Thoracic aorta (tissue), 2 donors: ENCODE measurements at regions not wholly inside any gene's neighbourhood (a gene's known extent, or its start where the extent isn't known, plus 50 kb on each side); places are given as distances from the start of the nearest gene placed in this dataset.

Experiments used
- ATAC-seq: fragments of 150-250 bp; one replicate; pipeline ENCODE4 v1.8.0; 2017; ENCODE audit warnings: low read depth; ENCODE audit not compliant: insufficient number of reproducible peaks, low FRiP score
- DNase-seq: peaks from one replicate; pipeline ENCODE4 v3.0.0-alpha.2; 2020; ENCODE audit warnings: low spot score
- H3K27ac ChIP-seq, 2 donors: fragments of 200-600 bp; sonication (generic); 1 replicate in 1 of 2; 2 replicates in 1 of 2; pipeline ENCODE4 v1.5.1; 2016; ENCODE audit warnings: mild to moderate bottlenecking in 2 of 2, moderate library complexity in 2 of 2
- H3K27me3 ChIP-seq: fragments of 200-600 bp; sonication (generic); replicated peaks from 2 replicates; pipeline ENCODE4 v1.6.0; 2016; ENCODE audit warnings: mild to moderate bottlenecking; ENCODE audit not compliant: insufficient read depth
- H3K36me3 ChIP-seq: fragments of 200-600 bp; sonication (generic); one replicate; pipeline ENCODE4 v1.5.1; 2016
- H3K4me1 ChIP-seq, 2 donors: fragments of 200-600 bp; sonication (generic); 1 replicate in 1 of 2; 2 replicates in 1 of 2; pipeline versions ENCODE4 v1.5.1 to v1.6.0; 2016; ENCODE audit warnings: low read depth in 2 of 2, mild to moderate bottlenecking in 1 of 2; ENCODE audit not compliant: control insufficient read depth in 1 of 2
- H3K4me3 ChIP-seq: fragments of 200-600 bp; sonication (generic); 2 replicates; pipeline ENCODE4 v1.5.1; 2016; ENCODE audit warnings: mild to moderate bottlenecking
- H3K9me3 ChIP-seq: fragments of 200-600 bp; sonication (generic); 2 replicates; pipeline ENCODE4 v1.5.1; 2016
- CTCF ChIP-seq: fragments of 200-600 bp; sonication (generic); IDR thresholded peaks from one replicate; pipeline ENCODE4 v1.5.1; 2019; ENCODE audit warnings: antibody characterized with exemption

GRCh38 chr10:65581426-65582026, 1344.3 kb upstream of the LRRTM3 start:
- Histone ChIP-seq H3K9me3 (peaks cover 6% of the 10 kb centered on the region), H3K4me3 (no peak overlapping the region), H3K27me3 (no peaks in the 10 kb centered on the region), H3K27ac (no peak overlapping the region), H3K36me3 (no peaks in the 10 kb centered on the region), H3K4me1 (no peaks in the 10 kb centered on the region)
- ATAC-seq: no peak
- no peak for TF ChIP-seq CTCF
- no peak for DNase-seq

- DNase-seq (no peak), ATAC-seq (no peak)
- no peak overlapping the region for H3K4me3 ChIP-seq
- no peaks in the 10 kb centered on the region for H3K36me3 ChIP-seq
- no peaks in the 10 kb centered on the region for H3K4me1 ChIP-seq
- H3K27me3 ChIP-seq: no peaks in the 10 kb centered on the region
- no peak for TF ChIP-seq CTCF
- H3K9me3 ChIP-seq: no peaks in the 10 kb centered on the region
- H3K27ac ChIP-seq: no peak overlapping the region
Observed at GRCh38 chr10:65602182-65602865, 1323.5 kb upstream of the LRRTM3 start.

GRCh38 chr10:65611592-65611991, 1314.2 kb upstream of the LRRTM3 start:
- DNase-seq: no peak
- ATAC-seq: no peak
- peaks cover 9% of the 10 kb centered on the region for H3K9me3 ChIP-seq
- H3K4me1 ChIP-seq: no peaks in the 10 kb centered on the region
- no peaks in the 10 kb centered on the region for H3K36me3 ChIP-seq
- H3K27ac ChIP-seq: no peak overlapping the region
- no peak for TF ChIP-seq CTCF
- H3K4me3 ChIP-seq: no peak overlapping the region
- H3K27me3 ChIP-seq: no peaks in the 10 kb centered on the region

- Histone ChIP-seq H3K27me3 (no peaks in the 10 kb centered on the region), H3K4me3 (no peak overlapping the region), H3K27ac (no peak overlapping the region), H3K9me3 (peaks cover 9% of the 10 kb centered on the region), H3K4me1 (peaks cover 0 to 6% of the 10 kb centered on the region in 2 donors), H3K36me3 (no peaks in the 10 kb centered on the region)
- TF ChIP-seq CTCF: no peak
- ATAC-seq: no peak
- DNase-seq: no peak
Observed at GRCh38 chr10:65614956-65615565, 1310.8 kb upstream of the LRRTM3 start.

GRCh38 chr10:65618126-65618525, 1307.7 kb upstream of the LRRTM3 start:
- H3K27me3 ChIP-seq: no peaks in the 10 kb centered on the region
- TF ChIP-seq CTCF: no peak

More at GRCh38 chr10:65618126-65618525, 1307.7 kb upstream of the LRRTM3 start:
- DNase-seq: no peak
- no peaks in the 10 kb centered on the region for H3K36me3 ChIP-seq
- no peak overlapping the region for H3K27ac ChIP-seq
- peaks cover 9% of the 10 kb centered on the region for H3K9me3 ChIP-seq
- H3K4me1 ChIP-seq: peaks cover 0 to 6% of the 10 kb centered on the region in 2 donors
- no peak for ATAC-seq
- no peak overlapping the region for H3K4me3 ChIP-seq
